Ascending aorta (tissue), 2 donors: ENCODE measurements at regions not wholly inside any gene's neighbourhood (a gene's known extent, or its start where the extent isn't known, plus 50 kb on each side); places are given as distances from the start of the nearest gene placed in this dataset.

ENCODE experiments used
- DNase-seq, 2 donors: peaks; one replicate each; pipeline ENCODE4 v3.0.0-alpha.2; 2019; ENCODE audit warnings: low spot score in 2 of 2
- H3K27ac ChIP-seq, 2 donors: fragments of 200-600 bp; sonication (generic); one replicate each; pipeline ENCODE4 v1.5.1; 2016 to 2017; ENCODE audit warnings: mild to moderate bottlenecking in 1 of 2
- H3K27me3 ChIP-seq: fragments of 200-600 bp; sonication (generic); one replicate; pipeline ENCODE4 v1.5.1; 2017
- H3K36me3 ChIP-seq, 2 donors: fragments of 200-600 bp; sonication (generic); one replicate each; pipeline ENCODE4 v1.5.1; 2016
- H3K4me1 ChIP-seq, 2 donors: fragments of 200-600 bp; sonication (generic); one replicate each; pipeline ENCODE4 v1.5.1; 2016 to 2017; ENCODE audit warnings: mild to moderate bottlenecking in 1 of 2
- H3K4me3 ChIP-seq, 2 donors: fragments of 200-600 bp; sonication (generic); one replicate each; pipeline ENCODE4 v1.5.1; 2016 to 2017; ENCODE audit warnings: mild to moderate bottlenecking in 1 of 2
- H3K9me3 ChIP-seq, 2 donors: fragments of 200-600 bp; sonication (generic); one replicate each; pipeline ENCODE4 v1.5.1; 2016
- CTCF ChIP-seq, 3 experiments: fragments of 200-600 bp in 2 of 3; fragments of 450-650 bp in 1 of 3; sonication (generic) in 2 of 3; IDR thresholded peaks; one replicate each; pipeline ENCODE4 v1.5.1; 2016 to 2019; ENCODE audit warnings: antibody characterized with exemption in 3 of 3, mild to moderate bottlenecking in 1 of 3, moderate library complexity in 1 of 3
- intact Hi-C: fragments of 100-400 bp; cut with DNase I; formaldehyde crosslinking; loops from one replicate; pipeline ENCODE4 v1.15.1; 2023

GRCh38 chr10:78630944-78631838 lies 437.6 kb upstream of the ZMIZ1 start:
- Histone ChIP-seq H3K9me3 (no peaks in the 10 kb centered on the region), H3K27ac (no peak overlapping the region), H3K36me3 (no peaks in the 10 kb centered on the region), H3K4me1 (peaks cover 0 to 3% of the 10 kb centered on the region in 2 donors), H3K4me3 (no peak overlapping the region), H3K27me3 (no peaks in the 10 kb centered on the region)
- intact Hi-C loops: no loop called here
- no peak for TF ChIP-seq CTCF (IDR thresholded peaks at IDR 0.05)
- DNase-seq: peak in 1 of 2 donors; percentile 59

DNA sequence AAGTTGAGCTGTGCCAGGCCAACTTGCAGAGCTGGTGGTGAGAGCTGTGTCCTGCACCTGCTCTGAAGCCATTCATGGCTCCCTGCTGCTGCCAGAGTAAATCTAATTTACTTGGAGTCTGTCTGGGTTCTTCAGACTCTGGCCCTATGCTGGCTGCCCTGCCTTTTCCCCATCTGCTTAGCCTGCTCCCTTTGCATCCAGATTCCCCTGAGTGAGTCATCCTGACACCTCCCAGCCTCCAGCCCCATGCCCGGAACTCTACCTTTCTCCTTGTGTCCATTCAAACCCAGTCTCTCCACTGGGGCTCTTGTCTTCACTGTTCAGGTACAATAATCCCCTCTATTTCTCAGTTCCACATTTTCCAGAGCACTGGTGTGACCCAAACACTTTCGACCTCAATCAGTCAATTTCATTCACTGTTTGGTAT lies 434.4 kb upstream of the ZMIZ1 start:
- no peaks in the 10 kb centered on the region for H3K36me3 ChIP-seq
- H3K4me1 ChIP-seq: peaks cover 0 to 3% of the 10 kb centered on the region in 2 donors
- no peak for DNase-seq
- H3K27me3 ChIP-seq: no peaks in the 10 kb centered on the region
- H3K4me3 ChIP-seq: no peak overlapping the region
- H3K27ac ChIP-seq: no peak overlapping the region
- no peak for TF ChIP-seq CTCF (IDR thresholded peaks at IDR 0.05)
- no peaks in the 10 kb centered on the region for H3K9me3 ChIP-seq
- intact Hi-C loops: no loop called here

GRCh38 chr10:78634835-78635234 lies 433.9 kb upstream of the ZMIZ1 start:
- Histone ChIP-seq H3K27ac (no peak overlapping the region), H3K4me1 (peaks cover 0 to 3% of the 10 kb centered on the region in 2 donors)
- no peak for TF ChIP-seq CTCF (IDR thresholded peaks at IDR 0.05)

GRCh38 chr10:78639629-78640028 lies 429.1 kb upstream of the ZMIZ1 start:
- no peak overlapping the region for H3K4me3 ChIP-seq
- no peaks in the 10 kb centered on the region for H3K9me3 ChIP-seq
- no peak for DNase-seq
- no peak for TF ChIP-seq CTCF (IDR thresholded peaks at IDR 0.05)
- intact Hi-C loops: no loop called here
- no peaks in the 10 kb centered on the region for H3K27me3 ChIP-seq
- H3K4me1 ChIP-seq: no peaks in the 10 kb centered on the region
- no peak overlapping the region for H3K27ac ChIP-seq
- no peaks in the 10 kb centered on the region for H3K36me3 ChIP-seq

More at GRCh38 chr10:78634835-78635234, 433.9 kb upstream of the ZMIZ1 start:
- H3K27me3 ChIP-seq: no peaks in the 10 kb centered on the region
- H3K4me3 ChIP-seq: no peak overlapping the region
- H3K36me3 ChIP-seq: no peaks in the 10 kb centered on the region
- H3K9me3 ChIP-seq: no peaks in the 10 kb centered on the region
- intact Hi-C loops: no loop called here
- no peak for DNase-seq

DNA sequence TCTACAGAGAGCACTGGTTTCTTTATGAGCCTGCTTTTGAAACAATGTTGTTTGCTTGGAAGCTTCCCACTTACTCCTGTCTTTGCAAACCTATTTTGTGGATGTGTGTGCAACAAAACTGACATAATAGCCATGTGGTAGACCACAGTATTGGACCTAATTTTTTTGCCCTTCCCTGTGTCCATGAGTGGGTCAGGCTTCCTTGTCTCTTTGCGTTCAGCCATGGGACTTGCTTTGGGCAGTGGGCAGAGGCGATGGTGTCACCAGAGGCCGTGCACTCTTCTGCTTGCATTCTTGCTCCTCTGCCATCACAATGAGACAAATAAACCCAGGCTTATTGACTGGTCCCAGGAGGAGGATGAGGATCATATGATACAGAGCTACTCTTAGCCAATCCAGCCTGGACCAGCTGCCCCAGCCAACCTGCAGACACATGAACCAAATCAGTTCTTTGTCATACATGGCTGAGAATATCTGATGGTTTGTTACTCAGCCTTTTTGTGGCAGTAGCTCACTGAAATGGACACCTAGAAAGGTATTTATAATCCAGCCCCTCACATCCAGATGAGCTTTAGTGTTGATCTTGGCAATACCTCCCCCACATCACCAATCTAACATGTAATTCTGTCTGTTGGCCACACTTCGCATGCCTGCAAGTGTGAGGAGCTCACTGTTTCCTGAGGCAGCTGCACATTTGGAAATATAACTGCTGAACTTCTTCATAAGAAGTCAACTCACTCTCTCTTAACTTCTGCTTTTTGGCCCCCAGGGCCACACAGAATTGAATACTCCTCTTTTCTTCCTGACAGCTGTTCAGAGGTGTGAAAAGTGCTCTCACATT lies 427.8 kb upstream of the ZMIZ1 start:
- H3K9me3 ChIP-seq: no peaks in the 10 kb centered on the region
- no peak overlapping the region for H3K4me3 ChIP-seq
- TF ChIP-seq CTCF (IDR thresholded peaks at IDR 0.05): no peak
- intact Hi-C loops: no loop called here
- no peaks in the 10 kb centered on the region for H3K36me3 ChIP-seq
- H3K27me3 ChIP-seq: no peaks in the 10 kb centered on the region
- no peak for DNase-seq
- H3K4me1 ChIP-seq: no peaks in the 10 kb centered on the region
- H3K27ac ChIP-seq: no peak overlapping the region
